ENCODE measurements at regions not wholly inside any gene's neighbourhood (a gene's known extent, or its start where the extent isn't known, plus 50 kb on each side); places are given as distances from the start of the nearest gene placed in this dataset.

DNA sequence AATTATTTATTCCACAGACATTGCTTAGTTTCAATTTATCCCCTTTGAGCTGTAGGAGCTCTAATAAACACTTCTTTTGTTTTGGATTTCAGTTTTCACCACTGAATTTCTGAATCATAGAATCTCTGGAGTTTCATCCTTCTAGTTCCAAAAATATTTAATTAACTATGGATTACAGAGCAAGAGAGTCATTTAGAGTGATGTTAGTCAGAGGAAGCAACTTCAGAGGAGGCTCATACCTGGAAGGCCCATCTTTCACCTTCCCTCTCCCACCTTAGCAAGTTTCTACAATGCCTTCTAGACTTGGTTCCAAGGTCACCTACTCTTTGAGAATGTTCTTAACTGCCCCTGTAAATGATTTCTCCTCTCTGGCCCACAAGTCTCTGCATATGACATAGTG lies 353.2 kb downstream of the SPRY2 start:
- TF ChIP-seq CTCF (IDR thresholded peaks at IDR 0.05) (no peak), POLR2A (IDR thresholded peaks at IDR 0.05) (no peak)
